HAP-1 (cell line): ENCODE measurements at regions not wholly inside any gene's neighbourhood (a gene's known extent, or its start where the extent isn't known, plus 50 kb on each side); places are given as distances from the start of the nearest gene placed in this dataset.
"Not testable (repeated sequence)": the region's sequence is repeated elsewhere in the genome, so short reads cannot be mapped to it uniquely, and the experiment has no call there.

Experiments used
- DNase-seq, 2 experiments: peaks; one replicate each; pipeline ENCODE4 v3.0.0-alpha.2; 2016 to 2020; ENCODE audit warnings: low spot score in 2 of 2
- H3K27me3 ChIP-seq: fragments of 250-450 bp; sonication (Bioruptor Pico); 2 replicates; pipeline ENCODE4 v1.5.1; 2020; ENCODE audit warnings: low read depth, mild to moderate bottlenecking, moderate library complexity
- H3K36me3 ChIP-seq: fragments of 250-450 bp; sonication (Bioruptor Pico); replicated peaks from 2 replicates; pipeline ENCODE4 v1.5.1; 2020; ENCODE audit warnings: mild to moderate bottlenecking
- H3K4me1 ChIP-seq: fragments of 250-450 bp; sonication (Bioruptor Pico); 2 replicates; pipeline ENCODE4 v1.5.1; 2020; ENCODE audit warnings: mild to moderate bottlenecking
- H3K4me3 ChIP-seq: fragments of 250-450 bp; sonication (Bioruptor Pico); 2 replicates; pipeline ENCODE4 v1.5.1; 2020; ENCODE audit warnings: mild to moderate bottlenecking, moderate library complexity
- H3K9me3 ChIP-seq: fragments of 250-450 bp; sonication (Bioruptor Pico); 2 replicates; pipeline ENCODE4 v1.5.1; 2020; ENCODE audit warnings: mild to moderate bottlenecking, moderate library complexity
- in situ Hi-C: fragments of 300-500 bp; cut with MboI; formaldehyde crosslinking; loops from 3 replicates; pipeline ENCODE4 v1.14.3; 2020; ENCODE audit warnings: low sequenced_read_pairs, inconsistent platforms, mixed read lengths

DNA sequence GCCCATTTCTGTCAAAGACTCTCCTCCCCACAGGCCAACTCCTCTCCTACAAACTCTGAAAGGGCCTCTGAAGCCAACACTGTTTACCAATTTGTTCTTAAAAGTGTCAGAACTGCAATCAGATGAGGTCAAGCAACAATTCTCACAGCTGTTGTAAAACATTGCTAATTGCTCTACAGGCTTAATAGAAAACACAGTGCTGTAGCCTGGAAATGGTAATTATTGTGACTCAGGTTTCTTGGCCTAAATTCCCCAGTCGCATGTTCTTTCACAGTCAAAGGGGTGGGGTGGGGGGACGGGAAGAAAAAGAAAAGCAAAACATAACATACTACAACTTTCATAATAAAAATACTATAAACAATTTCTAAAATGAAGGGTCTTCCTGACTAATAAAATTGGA lies 343.2 kb downstream of the DMAC1 start:
- Histone ChIP-seq H3K27me3 (no peaks in the 10 kb centered on the region), H3K36me3 (no peaks in the 10 kb centered on the region), H3K4me3 (no peak overlapping the region), H3K4me1 (no peaks in the 10 kb centered on the region; the same call in 1 of the 2 replicates), H3K9me3 (no peaks in the 10 kb centered on the region)
- no peak for DNase-seq
- in situ Hi-C loops: no loop called here

DNA sequence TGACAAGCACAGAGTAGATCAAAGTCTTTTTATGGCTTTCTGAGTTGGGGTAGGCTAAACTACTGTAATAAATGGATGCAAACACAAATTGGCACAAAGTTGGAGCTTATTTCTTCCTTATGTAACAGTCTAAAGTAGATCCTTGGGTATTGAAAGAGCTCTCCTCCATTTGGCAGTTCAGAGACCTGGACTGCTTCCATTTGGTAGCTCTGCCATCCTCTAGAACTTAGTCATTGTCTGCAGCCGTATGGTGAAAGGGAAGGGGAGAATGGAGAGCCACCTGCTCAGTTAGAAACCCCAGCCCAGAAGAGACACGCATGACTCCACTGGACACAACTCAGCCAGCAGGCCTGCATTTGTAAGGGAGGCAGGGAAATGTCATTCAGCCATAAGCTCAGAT lies 345.0 kb downstream of the DMAC1 start:
- in situ Hi-C loops: no loop called here
- Histone ChIP-seq H3K4me3 (no peak overlapping the region), H3K27me3 (no peaks in the 10 kb centered on the region), H3K4me1 (no peaks in the 10 kb centered on the region; the same call in 1 of the 2 replicates), H3K9me3 (no peaks in the 10 kb centered on the region), H3K36me3 (no peaks in the 10 kb centered on the region)
- no peak for DNase-seq

DNA sequence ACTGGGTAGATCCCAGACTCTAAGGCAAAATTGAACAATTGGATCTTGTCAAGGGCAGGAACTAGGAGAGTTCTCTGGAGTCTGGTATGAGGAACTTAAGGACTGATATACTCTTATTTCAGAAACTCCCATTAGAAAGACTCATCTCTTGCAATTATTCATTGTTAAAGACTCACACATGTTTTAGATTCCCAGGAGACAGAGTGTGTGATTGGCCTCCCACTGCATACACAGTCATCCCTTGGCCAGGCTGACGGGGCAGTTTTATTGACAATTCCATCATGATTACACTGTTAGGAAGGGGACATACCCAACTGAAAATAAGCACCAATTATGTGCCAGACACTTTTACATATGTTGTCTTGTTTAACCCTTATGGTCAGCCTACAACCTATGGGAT lies 347.2 kb downstream of the DMAC1 start:
- Histone ChIP-seq H3K9me3 (no peaks in the 10 kb centered on the region), H3K36me3 (no peaks in the 10 kb centered on the region), H3K4me1 (no peaks in the 10 kb centered on the region), H3K4me3 (no peak overlapping the region), H3K27me3 (no peaks in the 10 kb centered on the region)
- in situ Hi-C loops: no loop called here
- DNase-seq: no peak

DNA sequence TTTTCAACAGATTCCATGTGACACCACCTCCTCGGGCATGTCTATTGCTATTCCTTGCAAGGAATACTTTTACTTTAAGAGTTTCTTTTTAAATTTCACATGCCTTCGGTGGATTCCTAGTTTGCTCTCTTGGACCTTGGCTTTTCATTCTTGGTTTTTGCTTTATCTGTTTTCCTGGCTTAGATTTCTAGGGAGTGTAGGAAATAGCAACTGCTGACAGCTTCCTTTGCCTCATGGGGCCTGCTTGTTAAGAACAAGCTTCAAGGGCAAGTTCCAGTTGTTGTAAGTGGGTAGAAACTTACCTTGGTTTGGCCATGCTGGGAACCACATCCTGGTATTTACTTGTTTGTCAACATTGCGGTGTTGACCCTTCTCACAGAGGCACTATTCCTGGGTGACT lies 348.5 kb downstream of the DMAC1 start:
- DNase-seq: no peak
- Histone ChIP-seq H3K27me3 (no peaks in the 10 kb centered on the region), H3K4me1 (no peaks in the 10 kb centered on the region), H3K4me3 (no peak overlapping the region), H3K9me3 (no peaks in the 10 kb centered on the region), H3K36me3 (no peaks in the 10 kb centered on the region)
- in situ Hi-C loops: no loop called here

DNA sequence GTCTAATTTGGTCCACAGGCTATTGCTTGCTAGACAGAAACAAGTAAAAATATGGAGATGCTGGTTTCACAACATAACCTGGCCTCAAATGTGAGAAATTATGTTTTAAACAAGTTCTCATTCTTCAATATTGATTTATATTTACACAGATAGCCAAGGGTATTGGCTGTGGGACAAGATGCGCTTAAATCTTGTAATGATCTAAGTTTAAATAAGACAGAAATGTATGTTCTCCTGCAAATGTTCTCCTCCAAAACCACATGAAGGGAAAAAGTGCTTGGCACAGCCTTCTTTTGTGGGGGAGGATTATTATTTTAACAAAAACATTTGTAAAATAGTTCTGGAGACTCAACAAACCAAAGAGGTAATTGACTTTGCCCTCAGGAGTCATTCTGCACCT lies 356.0 kb downstream of the DMAC1 start:
- H3K4me3 ChIP-seq: no peak overlapping the region
- no peak for DNase-seq
- no peaks in the 10 kb centered on the region for H3K36me3 ChIP-seq
- no peaks in the 10 kb centered on the region for H3K4me1 ChIP-seq
- no peaks in the 10 kb centered on the region for H3K27me3 ChIP-seq
- in situ Hi-C loops: no loop called here
- no peaks in the 10 kb centered on the region for H3K9me3 ChIP-seq

DNA sequence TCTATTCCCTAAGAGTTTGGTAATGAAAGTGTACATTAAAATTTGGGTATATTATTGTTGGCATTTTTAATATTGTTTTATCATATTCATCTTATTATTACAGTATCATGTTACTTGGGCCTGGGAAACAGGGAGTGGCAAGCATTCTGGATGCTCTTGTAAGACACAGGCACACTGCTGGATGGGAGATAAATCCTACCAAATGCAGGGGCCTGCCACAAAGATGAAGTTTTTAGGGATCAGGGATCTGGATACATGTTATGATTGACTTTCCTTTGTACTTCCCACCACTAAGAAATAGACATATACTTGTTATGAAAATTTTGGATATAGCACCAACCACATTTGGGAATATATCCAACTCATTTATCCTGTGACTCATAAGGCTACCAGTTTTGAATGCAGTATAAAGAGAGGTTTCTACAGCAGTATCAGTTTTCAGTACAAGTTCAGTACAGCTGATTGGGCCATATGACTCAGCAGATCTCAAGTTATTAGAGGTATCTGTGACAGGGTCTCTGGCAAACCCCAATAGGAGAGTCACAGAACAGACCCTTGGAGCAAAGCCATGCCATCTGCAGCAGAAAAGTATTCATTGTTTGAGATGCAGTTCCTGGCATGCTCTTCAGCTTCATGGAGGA lies 360.1 kb downstream of the DMAC1 start:
- DNase-seq: no peak
- H3K9me3 ChIP-seq: no peaks in the 10 kb centered on the region

DNA sequence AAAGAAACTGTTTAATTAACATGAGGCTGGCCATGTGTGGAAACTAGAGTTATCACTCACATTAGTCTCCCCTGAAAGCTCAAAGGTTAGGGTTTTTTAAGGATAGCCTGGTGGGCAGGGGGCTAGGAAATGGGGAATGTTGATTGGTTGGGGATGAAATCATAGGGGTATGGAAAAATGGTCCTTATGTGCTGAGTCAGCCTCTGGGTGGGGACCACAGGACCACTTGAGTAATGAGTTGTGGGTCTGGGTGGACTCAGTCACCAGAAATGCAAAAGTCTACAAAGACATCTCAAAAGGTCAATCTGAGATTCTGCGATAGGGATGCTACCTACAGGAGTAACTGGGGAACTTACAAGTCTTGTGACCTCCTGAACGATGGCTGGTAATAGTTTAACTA lies 362.8 kb downstream of the DMAC1 start:
- Histone ChIP-seq H3K4me1 (no peaks in the 10 kb centered on the region), H3K9me3 (no peaks in the 10 kb centered on the region), H3K4me3 (no peak overlapping the region), H3K27me3 (no peaks in the 10 kb centered on the region), H3K36me3 (no peaks in the 10 kb centered on the region)
- no peak for DNase-seq
- in situ Hi-C loops: no loop called here

More for the DNA sequence above, 360.1 kb downstream of the DMAC1 start:
- no peaks in the 10 kb centered on the region for H3K36me3 ChIP-seq
- no peaks in the 10 kb centered on the region for H3K27me3 ChIP-seq
- no peak overlapping the region for H3K4me3 ChIP-seq
- in situ Hi-C loops: no loop called here
- H3K4me1 ChIP-seq: no peaks in the 10 kb centered on the region

DNA sequence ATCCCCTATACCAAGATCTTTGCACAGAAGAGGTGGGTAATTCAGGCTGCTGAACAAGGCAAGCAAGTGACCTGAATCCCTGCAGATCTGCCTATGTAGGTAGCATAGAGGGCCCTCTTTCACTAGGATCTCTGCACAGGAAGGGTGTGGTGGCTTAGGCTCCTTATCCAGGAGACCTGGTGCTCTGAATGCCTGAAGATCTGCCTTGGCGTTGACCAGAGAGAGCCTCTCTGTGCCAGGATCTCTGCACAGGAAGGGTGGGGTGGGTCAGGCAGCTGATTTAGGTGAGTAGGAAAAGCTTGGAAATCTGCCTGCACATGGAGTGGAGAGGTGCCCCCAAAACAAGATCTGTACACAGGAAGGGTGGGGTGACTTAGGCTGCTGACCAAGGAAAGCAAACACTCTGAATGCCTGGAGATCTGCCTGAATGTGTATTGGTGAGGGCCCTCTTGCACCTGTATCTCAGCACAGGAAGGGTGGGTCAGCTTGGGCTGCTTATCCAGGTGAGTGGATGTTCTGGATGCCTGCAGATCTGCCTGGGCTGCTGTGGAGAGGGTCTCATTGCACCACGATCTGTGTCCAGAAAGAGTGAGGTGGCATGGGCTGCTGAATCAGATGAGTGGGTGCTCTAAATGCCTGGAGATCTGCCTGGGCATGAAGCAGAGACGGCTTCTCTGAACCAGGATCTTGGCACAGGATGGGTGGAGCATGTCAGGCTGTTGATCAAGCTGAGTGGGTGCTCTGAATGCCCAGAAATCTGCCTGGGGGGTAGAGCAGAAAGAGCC lies 365.9 kb downstream of the DMAC1 start:
- H3K4me3 ChIP-seq: no peak overlapping the region
- no peaks in the 10 kb centered on the region for H3K27me3 ChIP-seq
- no peaks in the 10 kb centered on the region for H3K4me1 ChIP-seq
- H3K36me3 ChIP-seq: no peaks in the 10 kb centered on the region
- H3K9me3 ChIP-seq: no peaks in the 10 kb centered on the region
- no peak for DNase-seq
- in situ Hi-C loops: no loop called here

DNA sequence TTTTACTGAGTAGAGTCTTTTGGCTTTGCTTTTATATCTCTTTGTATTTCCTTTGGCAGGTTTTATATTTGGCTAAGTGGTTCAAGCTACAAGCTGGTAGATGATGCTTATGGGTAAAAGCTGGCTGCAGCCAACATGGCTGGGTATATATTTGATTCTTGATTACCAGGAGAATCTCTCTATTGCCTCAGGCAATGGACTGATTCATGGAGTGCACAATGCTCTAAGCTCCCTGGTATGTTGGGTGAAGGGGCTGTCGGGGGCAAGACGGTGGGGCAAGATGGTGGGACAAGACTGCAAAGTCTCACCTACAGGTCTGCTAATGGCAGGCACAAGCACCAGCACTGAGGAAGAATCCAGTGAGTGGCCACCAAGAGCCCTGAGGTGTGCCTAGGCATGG lies 366.6 kb downstream of the DMAC1 start:
- H3K36me3 ChIP-seq: no peaks in the 10 kb centered on the region
- in situ Hi-C loops: no loop called here
- H3K27me3 ChIP-seq: no peaks in the 10 kb centered on the region
- DNase-seq: no peak
- no peaks in the 10 kb centered on the region for H3K4me1 ChIP-seq
- no peak overlapping the region for H3K4me3 ChIP-seq
- H3K9me3 ChIP-seq: no peaks in the 10 kb centered on the region

DNA sequence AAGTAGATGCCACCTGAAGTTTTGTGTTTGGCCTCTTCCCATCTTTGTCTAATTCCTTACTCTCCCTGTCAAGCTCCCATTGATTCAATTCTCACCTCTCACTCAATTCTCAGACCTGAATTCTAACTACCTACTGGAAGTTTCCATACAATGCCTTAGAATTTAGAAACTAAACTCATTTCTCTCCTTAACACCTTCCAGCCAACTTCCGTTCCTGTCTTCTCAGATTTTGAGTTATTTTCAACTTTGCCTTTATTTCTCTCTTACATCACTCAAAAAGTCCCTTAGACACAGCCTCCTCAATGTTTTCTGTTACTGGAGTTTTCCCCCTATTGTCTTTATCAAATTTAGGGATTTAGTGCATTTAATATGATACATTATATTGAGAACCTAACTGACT lies 382.2 kb downstream of the DMAC1 start:
- H3K9me3 ChIP-seq, DNase-seq, H3K36me3 ChIP-seq, H3K4me3 ChIP-seq, H3K27me3 ChIP-seq, H3K4me1 ChIP-seq, in situ Hi-C loops: not testable (repeated sequence)

DNA sequence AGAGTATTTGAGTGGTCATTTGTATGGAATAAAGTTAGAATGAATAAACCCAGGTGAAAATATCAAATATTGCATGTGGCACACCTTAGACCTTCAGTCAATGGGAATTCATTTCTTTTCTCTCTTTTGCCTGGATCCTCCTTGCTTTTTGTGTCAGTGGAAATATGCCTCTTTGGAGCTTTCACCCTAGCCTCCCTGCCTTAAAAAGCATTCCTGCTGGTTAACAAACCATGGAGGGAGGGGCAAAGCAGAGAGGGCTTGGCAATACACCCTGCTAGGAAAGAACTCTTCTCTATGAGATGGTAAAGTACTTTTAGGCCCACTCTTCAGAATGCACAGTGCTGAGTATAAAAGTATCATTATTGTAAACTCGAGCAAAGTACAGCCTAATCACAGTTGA lies 383.7 kb downstream of the DMAC1 start:
- no peak for DNase-seq
- H3K4me3 ChIP-seq: no peak overlapping the region
- no peaks in the 10 kb centered on the region for H3K36me3 ChIP-seq
- no peaks in the 10 kb centered on the region for H3K27me3 ChIP-seq
- no peaks in the 10 kb centered on the region for H3K9me3 ChIP-seq
- in situ Hi-C loops: no loop called here
- H3K4me1 ChIP-seq: no peaks in the 10 kb centered on the region

DNA sequence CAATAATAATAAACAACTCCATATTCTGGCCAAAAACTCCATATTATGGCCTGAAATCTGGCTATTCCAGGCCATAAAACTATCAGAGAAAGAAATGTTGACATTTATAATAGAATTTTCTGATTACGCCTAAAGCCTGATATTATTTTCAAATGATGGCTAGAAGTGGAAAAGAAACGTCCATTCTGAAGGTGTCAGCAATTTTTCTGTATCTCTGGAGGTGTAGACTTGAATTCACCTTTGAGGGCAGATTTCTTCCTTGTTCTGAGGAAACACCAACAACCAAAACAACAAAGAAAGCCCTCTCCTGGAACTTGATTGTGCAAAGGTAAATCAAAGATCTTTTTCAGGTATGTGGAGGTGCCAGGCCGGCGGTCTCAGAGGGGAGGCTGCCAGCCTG lies 390.7 kb downstream of the DMAC1 start:
- H3K36me3 ChIP-seq: no peaks in the 10 kb centered on the region

DNA sequence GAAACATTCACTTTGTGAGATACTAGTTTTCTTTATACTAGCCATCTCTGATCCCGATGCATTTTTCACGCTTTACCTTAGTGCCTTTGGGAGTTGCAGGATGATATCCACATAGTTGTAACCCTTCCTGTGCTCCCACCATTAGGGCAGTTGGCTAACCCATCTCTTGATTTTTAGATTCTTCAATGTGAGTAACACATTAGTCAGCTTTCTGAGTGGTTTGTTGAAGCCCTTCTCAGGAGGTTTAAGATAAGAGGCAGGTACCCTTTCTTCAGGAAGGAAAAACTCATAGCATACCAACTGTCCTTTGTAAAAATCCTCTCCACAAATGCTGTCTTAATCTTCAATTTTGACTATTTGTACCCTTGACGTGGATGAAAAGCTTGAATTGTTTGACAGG lies 392.3 kb downstream of the DMAC1 start:
- in situ Hi-C loops: no loop called here
- H3K4me3 ChIP-seq: no peak overlapping the region
- H3K4me1 ChIP-seq: peaks cover 14% of the 10 kb centered on the region
- no peaks in the 10 kb centered on the region for H3K36me3 ChIP-seq
- DNase-seq: no peak
- H3K27me3 ChIP-seq: no peaks in the 10 kb centered on the region
- no peaks in the 10 kb centered on the region for H3K9me3 ChIP-seq

More for the DNA sequence above, 390.7 kb downstream of the DMAC1 start:
- no peaks in the 10 kb centered on the region for H3K9me3 ChIP-seq
- no peaks in the 10 kb centered on the region for H3K27me3 ChIP-seq
- in situ Hi-C loops: no loop called here
- DNase-seq: no peak
- no peak overlapping the region for H3K4me3 ChIP-seq
- no peaks in the 10 kb centered on the region for H3K4me1 ChIP-seq

DNA sequence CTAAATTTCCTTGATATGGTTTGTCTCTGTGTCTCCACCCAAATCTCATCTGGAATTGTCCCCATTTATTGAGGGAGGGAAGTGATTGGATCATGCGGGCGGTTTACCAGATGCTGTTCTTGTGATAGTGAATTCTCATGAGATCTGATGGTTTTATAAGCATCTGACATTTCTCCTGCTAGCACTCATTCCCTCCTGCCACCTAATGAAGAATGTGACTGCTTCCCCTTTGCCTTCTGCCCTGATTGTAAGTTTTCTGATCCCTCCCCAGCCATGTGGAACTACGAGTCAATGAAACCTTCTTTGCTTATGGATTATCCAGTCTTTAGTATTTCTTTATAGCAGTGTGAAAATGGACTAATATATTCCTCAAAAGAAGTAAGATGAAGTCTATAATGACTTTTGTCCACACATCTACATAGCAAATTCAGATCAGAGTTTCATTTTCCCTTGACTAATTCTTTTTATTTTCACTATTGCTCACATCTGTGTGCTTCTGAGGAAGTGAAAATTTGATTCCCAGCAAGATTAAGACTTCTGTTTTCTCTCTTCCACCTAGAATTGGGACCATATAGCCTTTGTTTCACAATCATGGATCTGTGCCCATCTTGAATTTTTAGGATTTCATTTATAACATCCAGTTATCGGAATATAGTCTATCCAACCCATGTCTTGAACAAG lies 393.5 kb downstream of the DMAC1 start:
- Histone ChIP-seq H3K9me3 (no peaks in the 10 kb centered on the region), H3K4me3 (no peak overlapping the region), H3K27me3 (no peaks in the 10 kb centered on the region), H3K36me3 (no peaks in the 10 kb centered on the region), H3K4me1 (peaks cover 26% of the 10 kb centered on the region)
- in situ Hi-C loops: no loop called here
- no peak for DNase-seq
